ENCODE measurements at regions not wholly inside any gene's neighbourhood (a gene's known extent, or its start where the extent isn't known, plus 50 kb on each side); places are given as distances from the start of the nearest gene placed in this dataset.

DNA sequence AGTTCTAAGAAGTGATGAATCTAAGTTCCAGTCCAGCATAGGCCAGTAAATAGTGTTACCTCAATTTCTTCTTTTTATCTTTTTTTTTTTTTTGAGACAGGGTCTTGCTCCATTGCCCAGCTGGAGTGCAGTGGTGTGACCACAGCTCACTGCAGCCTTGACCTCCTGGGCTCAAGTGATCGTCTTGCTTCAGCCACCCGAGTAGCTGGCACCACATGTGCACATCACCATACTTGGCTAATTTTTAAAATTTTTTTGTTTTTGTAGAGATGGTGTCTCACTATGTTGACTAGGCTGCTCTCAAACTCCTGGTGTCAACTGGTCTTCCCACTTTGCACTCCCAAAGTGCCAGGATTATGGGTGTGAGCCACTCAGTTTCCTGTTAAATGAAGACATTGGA, 126.6 kb upstream of the LYZL2 start:
- TF ChIP-seq, protein P1, sequence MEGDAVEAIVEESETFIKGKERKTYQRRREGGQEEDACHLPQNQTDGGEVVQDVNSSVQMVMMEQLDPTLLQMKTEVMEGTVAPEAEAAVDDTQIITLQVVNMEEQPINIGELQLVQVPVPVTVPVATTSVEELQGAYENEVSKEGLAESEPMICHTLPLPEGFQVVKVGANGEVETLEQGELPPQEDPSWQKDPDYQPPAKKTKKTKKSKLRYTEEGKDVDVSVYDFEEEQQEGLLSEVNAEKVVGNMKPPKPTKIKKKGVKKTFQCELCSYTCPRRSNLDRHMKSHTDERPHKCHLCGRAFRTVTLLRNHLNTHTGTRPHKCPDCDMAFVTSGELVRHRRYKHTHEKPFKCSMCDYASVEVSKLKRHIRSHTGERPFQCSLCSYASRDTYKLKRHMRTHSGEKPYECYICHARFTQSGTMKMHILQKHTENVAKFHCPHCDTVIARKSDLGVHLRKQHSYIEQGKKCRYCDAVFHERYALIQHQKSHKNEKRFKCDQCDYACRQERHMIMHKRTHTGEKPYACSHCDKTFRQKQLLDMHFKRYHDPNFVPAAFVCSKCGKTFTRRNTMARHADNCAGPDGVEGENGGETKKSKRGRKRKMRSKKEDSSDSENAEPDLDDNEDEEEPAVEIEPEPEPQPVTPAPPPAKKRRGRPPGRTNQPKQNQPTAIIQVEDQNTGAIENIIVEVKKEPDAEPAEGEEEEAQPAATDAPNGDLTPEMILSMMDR (IDR thresholded peaks at IDR 0.05) = no peak
- no peak for TF ChIP-seq POLR2A (IDR thresholded peaks at IDR 0.05)
